ENCODE measurements at regions not wholly inside any gene's neighbourhood (a gene's known extent, or its start where the extent isn't known, plus 50 kb on each side); places are given as distances from the start of the nearest gene placed in this dataset.

GRCh38 chr4:96786306-96786705 is 946.4 kb downstream of the PDHA2 start:
- intact Hi-C loops (cut with DNase I; ENCODE audit: low total_unique reads), result no loop called here
- Histone ChIP-seq H3K36me3 (no peaks in the 10 kb centered on the region), H3K4me3 (no peak overlapping the region), H3K4me1 (no peaks in the 10 kb centered on the region), H3K27ac (no peak overlapping the region), H3K9me3 (no peaks in the 10 kb centered on the region), H3K27me3 (peaks cover 0 to 4% of the 10 kb centered on the region in 2 donors)
- TF ChIP-seq CTCF (IDR thresholded peaks at IDR 0.05) (no peak), POLR2A (IDR thresholded peaks at IDR 0.05) (no peak)
- DNase-seq, result no peak

- Histone ChIP-seq H3K4me1 (no peaks in the 10 kb centered on the region), H3K27me3 (peaks cover 0 to 4% of the 10 kb centered on the region in 2 donors), H3K27ac (no peak overlapping the region), H3K9me3 (no peaks in the 10 kb centered on the region), H3K36me3 (no peaks in the 10 kb centered on the region), H3K4me3 (no peak overlapping the region)
- TF ChIP-seq CTCF (IDR thresholded peaks at IDR 0.05) (no peak), POLR2A (IDR thresholded peaks at IDR 0.05) (no peak)
- DNase-seq, result no peak
- intact Hi-C loops (cut with DNase I; ENCODE audit: low total_unique reads), result no loop called here
Observed at GRCh38 chr4:96787766-96788165, 947.9 kb downstream of the PDHA2 start.

GRCh38 chr4:96809563-96809962 is 969.7 kb downstream of the PDHA2 start:
- Histone ChIP-seq H3K4me3 (no peak overlapping the region), H3K27ac (no peak overlapping the region), H3K36me3 (no peaks in the 10 kb centered on the region), H3K4me1 (no peaks in the 10 kb centered on the region), H3K9me3 (no peaks in the 10 kb centered on the region), H3K27me3 (no peaks in the 10 kb centered on the region)
- no peak for DNase-seq
- intact Hi-C loops (cut with DNase I; ENCODE audit: low total_unique reads), result no loop called here
- TF ChIP-seq POLR2A (IDR thresholded peaks at IDR 0.05) (no peak), CTCF (IDR thresholded peaks at IDR 0.05) (no peak)

- Histone ChIP-seq H3K27me3 (no peaks in the 10 kb centered on the region), H3K9me3 (no peaks in the 10 kb centered on the region), H3K4me3 (no peak overlapping the region), H3K27ac (no peak overlapping the region), H3K4me1 (no peaks in the 10 kb centered on the region), H3K36me3 (no peaks in the 10 kb centered on the region)
- intact Hi-C loops (cut with DNase I; ENCODE audit: low total_unique reads), result no loop called here
- DNase-seq, result no peak
- TF ChIP-seq CTCF (IDR thresholded peaks at IDR 0.05) (no peak), POLR2A (IDR thresholded peaks at IDR 0.05) (no peak)
Observed at GRCh38 chr4:96827086-96827485, 987.2 kb downstream of the PDHA2 start.

GRCh38 chr4:96833831-96834230 is 993.9 kb downstream of the PDHA2 start:
- Histone ChIP-seq H3K4me3 (no peak overlapping the region), H3K27me3 (no peaks in the 10 kb centered on the region), H3K9me3 (no peaks in the 10 kb centered on the region), H3K36me3 (no peaks in the 10 kb centered on the region), H3K4me1 (no peaks in the 10 kb centered on the region), H3K27ac (no peak overlapping the region)
- intact Hi-C loops (cut with DNase I; ENCODE audit: low total_unique reads), result no loop called here
- TF ChIP-seq CTCF (IDR thresholded peaks at IDR 0.05), result no peak
- TF ChIP-seq POLR2A (IDR thresholded peaks at IDR 0.05), result no peak
- DNase-seq, result no peak
